ENCODE measurements at regions not wholly inside any gene's neighbourhood (a gene's known extent, or its start where the extent isn't known, plus 50 kb on each side); places are given as distances from the start of the nearest gene placed in this dataset.
"Not testable (repeated sequence)": the region's sequence is repeated elsewhere in the genome, so short reads cannot be mapped to it uniquely, and the experiment has no call there.

DNA sequence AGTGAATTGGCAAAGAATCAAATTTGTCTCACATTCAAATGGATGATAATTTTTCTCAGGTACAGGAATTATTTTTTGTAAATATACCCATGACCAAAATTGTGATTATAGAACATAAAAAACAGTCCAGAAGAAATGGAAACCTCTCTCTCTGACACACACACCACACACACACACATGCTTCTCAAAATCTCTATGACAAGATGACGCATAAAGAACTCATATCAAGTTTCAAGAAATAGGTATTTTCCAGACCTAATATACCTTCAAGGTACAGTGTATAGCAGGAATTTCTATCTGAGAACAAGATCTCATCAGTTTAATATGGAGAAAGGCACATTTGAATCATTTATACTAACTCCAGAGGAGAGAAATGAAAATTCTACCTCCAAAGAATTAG lies 1069.1 kb upstream of the ALCAM start:
- H3K27me3 Mint-ChIP-seq = no peaks in the 10 kb centered on the region

DNA sequence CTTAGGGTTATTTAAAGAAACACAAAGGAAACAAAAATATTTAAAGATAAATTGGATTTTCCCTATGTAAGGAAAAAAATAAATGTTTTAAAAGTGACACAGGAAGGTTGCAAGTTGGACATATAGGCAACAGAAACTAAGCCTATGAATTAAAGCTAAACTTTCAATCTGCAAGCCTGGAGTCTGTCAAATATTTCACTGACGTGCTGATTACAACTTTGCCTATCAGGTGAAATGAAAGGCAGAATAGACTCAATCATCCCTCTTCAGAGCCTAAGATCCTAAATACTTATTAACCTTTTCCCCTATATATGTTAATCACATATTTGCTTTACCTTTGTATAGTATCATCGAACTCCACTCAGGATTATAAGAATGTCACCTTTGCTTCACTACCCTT lies 1068.0 kb upstream of the ALCAM start:
- H3K9me3 Mint-ChIP-seq = no peaks in the 10 kb centered on the region
- H3K27me3 Mint-ChIP-seq = no peaks in the 10 kb centered on the region
- no peaks in the 10 kb centered on the region for H3K4me1 Mint-ChIP-seq
- ChIA-PET POLR2A (no interaction called here), CTCF (no interaction called here)
- H3K4me3 Mint-ChIP-seq = no peak overlapping the region
- no peaks in the 10 kb centered on the region for H3K36me3 Mint-ChIP-seq (ENCODE audit: low read depth)
- no peak overlapping the region for H3K27ac Mint-ChIP-seq
- no peak for DNase-seq

More for the DNA sequence above, 1069.1 kb upstream of the ALCAM start:
- Mint-ChIP-seq H3K36me3 (ENCODE audit: low read depth) (no peaks in the 10 kb centered on the region), H3K9me3 (peaks cover under 1% of the 10 kb centered on the region), H3K27ac (no peak overlapping the region), H3K4me3 (no peak overlapping the region), H3K4me1 (no peaks in the 10 kb centered on the region)
- ChIA-PET POLR2A (no interaction called here), CTCF (no interaction called here)
- no peak for DNase-seq

DNA sequence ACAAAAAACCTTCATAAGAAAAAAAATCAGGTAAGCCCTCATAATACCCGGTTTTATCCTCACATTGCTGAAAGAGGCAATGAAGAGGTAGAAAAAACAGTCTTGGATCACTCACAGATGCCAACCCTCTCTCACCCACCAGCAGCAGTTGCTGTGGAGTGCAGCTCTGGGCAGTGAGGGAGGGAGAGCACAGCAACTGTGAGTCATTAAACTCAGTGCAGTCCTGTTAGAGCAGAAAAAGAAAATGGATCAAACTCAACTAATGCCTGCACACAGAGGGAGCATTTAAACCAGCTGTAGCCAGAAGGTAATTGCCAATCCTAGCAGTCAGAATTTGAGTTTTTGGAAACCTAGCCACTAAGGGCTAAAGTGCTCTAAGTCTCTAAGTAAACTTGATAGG lies 1050.6 kb upstream of the ALCAM start:
- no peaks in the 10 kb centered on the region for H3K27me3 Mint-ChIP-seq
- H3K27ac Mint-ChIP-seq = no peak overlapping the region
- ChIA-PET CTCF (no interaction called here), POLR2A (no interaction called here)
- no peak overlapping the region for H3K4me3 Mint-ChIP-seq
- no peaks in the 10 kb centered on the region for H3K4me1 Mint-ChIP-seq
- DNase-seq = no peak
- H3K36me3 Mint-ChIP-seq (ENCODE audit: low read depth) = no peaks in the 10 kb centered on the region
- H3K9me3 Mint-ChIP-seq = peaks cover 3% of the 10 kb centered on the region

DNA sequence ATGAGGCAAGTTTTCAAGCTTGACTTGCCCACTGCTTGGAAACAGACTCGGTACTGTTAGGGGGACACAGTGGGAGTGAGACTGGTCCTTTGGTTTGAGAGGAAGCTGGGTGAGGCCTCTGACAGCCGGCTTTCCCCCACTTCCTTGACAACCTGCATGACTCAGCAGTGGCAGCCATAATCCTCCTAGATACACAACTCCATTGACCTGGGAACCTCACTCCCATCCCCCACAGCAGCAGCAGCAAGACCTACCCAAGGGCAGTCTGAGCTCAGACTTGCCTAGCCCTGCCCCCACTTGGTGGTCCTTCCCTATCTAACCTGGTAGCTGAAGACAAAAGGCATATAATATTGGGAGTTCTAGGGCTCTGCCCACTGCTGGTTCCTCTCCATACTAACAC lies 1043.5 kb upstream of the ALCAM start:
- H3K4me3 Mint-ChIP-seq = no peak overlapping the region
- H3K27ac Mint-ChIP-seq = no peak overlapping the region
- H3K4me1 Mint-ChIP-seq = no peaks in the 10 kb centered on the region
- no peak for DNase-seq
- peaks cover 10% of the 10 kb centered on the region for H3K9me3 Mint-ChIP-seq
- H3K36me3 Mint-ChIP-seq (ENCODE audit: low read depth) = no peaks in the 10 kb centered on the region
- ChIA-PET CTCF (no interaction called here), POLR2A (no interaction called here)
- no peaks in the 10 kb centered on the region for H3K27me3 Mint-ChIP-seq

DNA sequence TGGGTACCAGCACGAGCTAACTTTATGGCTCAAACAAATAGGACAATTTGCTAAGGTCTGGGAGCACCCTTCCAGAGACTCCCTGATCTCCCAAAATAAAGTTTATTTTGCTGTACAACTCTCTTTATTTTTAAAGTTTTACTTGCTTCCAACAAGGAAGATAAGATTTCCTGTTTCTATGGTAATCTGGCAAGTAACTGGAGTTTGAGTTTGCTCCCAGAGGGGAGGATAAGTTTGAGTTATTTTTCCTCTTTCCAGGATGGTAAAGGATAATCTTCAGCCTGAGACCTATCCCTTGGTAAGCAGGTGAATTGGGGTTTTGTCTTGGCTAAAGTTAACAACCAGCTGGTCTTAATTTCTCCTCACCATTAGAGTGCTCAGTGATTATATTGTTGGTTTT lies 1019.4 kb upstream of the ALCAM start:
- POLR2A ChIA-PET = no interaction called here
- CTCF ChIA-PET = no interaction called here
- Mint-ChIP-seq H3K4me1 (no peaks in the 10 kb centered on the region), H3K4me3 (no peak overlapping the region), H3K9me3 (no peaks in the 10 kb centered on the region), H3K36me3 (ENCODE audit: low read depth) (no peaks in the 10 kb centered on the region), H3K27ac (no peak overlapping the region), H3K27me3 (no peaks in the 10 kb centered on the region)
- no peak for DNase-seq

DNA sequence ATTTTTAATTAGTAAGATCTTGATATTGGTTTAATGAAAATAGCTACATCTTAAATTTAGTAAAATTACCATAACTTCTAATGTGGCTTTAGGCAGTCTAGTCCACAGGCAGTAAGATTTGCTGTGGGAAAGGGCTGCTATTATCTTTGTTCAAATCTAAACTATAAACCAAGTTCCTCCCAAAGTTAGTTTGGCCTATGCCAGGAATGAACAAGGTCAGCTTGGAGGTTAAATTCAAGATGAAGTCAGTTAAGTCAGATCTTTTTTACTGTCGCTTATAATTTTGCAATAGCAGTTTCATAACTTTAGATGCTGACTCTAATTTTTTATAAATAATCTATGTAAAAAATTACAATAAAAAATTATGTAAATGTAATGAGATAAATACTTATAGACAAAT lies 1016.9 kb upstream of the ALCAM start:
- no peak overlapping the region for H3K27ac Mint-ChIP-seq
- H3K36me3 Mint-ChIP-seq (ENCODE audit: low read depth) = no peaks in the 10 kb centered on the region
- no peak overlapping the region for H3K4me3 Mint-ChIP-seq
- no peaks in the 10 kb centered on the region for H3K27me3 Mint-ChIP-seq
- CTCF ChIA-PET = no interaction called here
- no peaks in the 10 kb centered on the region for H3K4me1 Mint-ChIP-seq
- peaks cover 2% of the 10 kb centered on the region for H3K9me3 Mint-ChIP-seq
- no peak for DNase-seq
- POLR2A ChIA-PET = no interaction called here

DNA sequence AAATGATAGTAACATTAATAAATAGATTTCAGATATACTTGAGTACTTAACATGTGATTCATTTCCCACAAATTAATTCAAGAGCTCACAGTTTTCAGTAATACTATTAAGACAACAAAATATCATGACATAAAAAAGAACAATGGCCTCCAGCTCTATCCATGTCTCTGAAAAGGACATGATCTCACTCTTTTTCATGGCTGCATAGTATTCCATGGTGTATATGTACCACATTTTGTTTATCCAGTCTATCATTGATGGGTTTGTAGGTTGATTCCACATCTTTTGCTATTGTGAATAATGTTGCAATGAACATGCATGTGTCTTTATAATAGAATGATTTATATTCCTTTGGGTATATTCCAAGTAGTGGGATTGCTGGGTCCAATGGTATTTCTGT lies 1012.8 kb upstream of the ALCAM start:
- DNase-seq = no peak
- peaks cover 2% of the 10 kb centered on the region for H3K9me3 Mint-ChIP-seq
- no peaks in the 10 kb centered on the region for H3K36me3 Mint-ChIP-seq (ENCODE audit: low read depth)

DNA sequence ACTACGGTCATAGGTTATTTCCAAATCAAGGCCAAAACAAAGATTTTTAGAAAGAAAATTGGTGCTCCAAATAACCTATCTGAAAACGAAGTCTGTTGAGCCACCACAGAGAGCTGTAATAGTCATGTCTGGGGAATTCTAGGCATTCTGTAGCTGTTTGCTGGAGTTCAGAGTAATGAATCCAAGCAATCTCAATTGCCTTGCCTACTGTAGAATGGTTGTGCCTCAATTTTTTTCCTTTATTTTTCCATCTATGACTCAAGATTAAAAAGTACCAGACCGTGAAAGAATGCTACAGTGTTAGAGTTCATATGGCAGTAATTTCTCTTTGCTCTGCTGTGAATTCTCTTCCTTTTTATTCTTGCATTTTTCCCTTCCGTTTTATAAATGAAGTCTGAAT lies 1007.2 kb upstream of the ALCAM start:
- no peaks in the 10 kb centered on the region for H3K36me3 Mint-ChIP-seq (ENCODE audit: low read depth)
- POLR2A ChIA-PET = no interaction called here
- no peaks in the 10 kb centered on the region for H3K4me1 Mint-ChIP-seq
- no peak overlapping the region for H3K4me3 Mint-ChIP-seq
- CTCF ChIA-PET = no interaction called here
- peaks cover 5% of the 10 kb centered on the region for H3K9me3 Mint-ChIP-seq
- no peak overlapping the region for H3K27ac Mint-ChIP-seq
- no peaks in the 10 kb centered on the region for H3K27me3 Mint-ChIP-seq
- no peak for DNase-seq

More for the DNA sequence above, 1012.8 kb upstream of the ALCAM start:
- no peak overlapping the region for H3K4me3 Mint-ChIP-seq
- CTCF ChIA-PET = no interaction called here
- H3K27ac Mint-ChIP-seq = no peak overlapping the region
- POLR2A ChIA-PET = no interaction called here
- no peaks in the 10 kb centered on the region for H3K27me3 Mint-ChIP-seq
- no peaks in the 10 kb centered on the region for H3K4me1 Mint-ChIP-seq

DNA sequence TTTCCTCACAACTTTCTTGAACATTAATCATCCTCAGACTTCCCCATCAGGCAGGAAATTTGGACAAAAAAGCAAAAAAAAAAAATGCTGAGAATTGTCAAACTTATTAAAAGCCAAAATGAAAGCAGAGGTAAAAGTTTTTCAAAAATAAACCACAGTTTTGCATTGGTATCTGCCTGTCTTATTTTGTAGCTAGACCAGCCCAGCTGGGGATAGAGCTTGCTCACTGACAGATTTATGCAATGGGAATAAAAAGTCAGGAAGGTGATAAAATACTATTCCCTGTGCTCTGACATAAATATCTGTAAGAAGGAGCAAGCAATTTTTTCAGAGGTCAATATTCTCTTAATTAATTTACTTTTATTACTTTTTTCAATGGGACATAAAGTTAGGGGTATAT lies 1006.7 kb upstream of the ALCAM start:
- Mint-ChIP-seq H3K9me3 (peaks cover 5% of the 10 kb centered on the region), H3K4me1 (no peaks in the 10 kb centered on the region), H3K27ac (no peak overlapping the region), H3K36me3 (ENCODE audit: low read depth) (no peaks in the 10 kb centered on the region), H3K4me3 (no peak overlapping the region), H3K27me3 (no peaks in the 10 kb centered on the region)
- CTCF ChIA-PET = interaction anchor here (0.6 kb wide), 1 partner anchor 221 kb away, joined by 3 read pairs; no protein-coding TSS in a partner anchor
- POLR2A ChIA-PET = no interaction called here
- DNase-seq = no peak

DNA sequence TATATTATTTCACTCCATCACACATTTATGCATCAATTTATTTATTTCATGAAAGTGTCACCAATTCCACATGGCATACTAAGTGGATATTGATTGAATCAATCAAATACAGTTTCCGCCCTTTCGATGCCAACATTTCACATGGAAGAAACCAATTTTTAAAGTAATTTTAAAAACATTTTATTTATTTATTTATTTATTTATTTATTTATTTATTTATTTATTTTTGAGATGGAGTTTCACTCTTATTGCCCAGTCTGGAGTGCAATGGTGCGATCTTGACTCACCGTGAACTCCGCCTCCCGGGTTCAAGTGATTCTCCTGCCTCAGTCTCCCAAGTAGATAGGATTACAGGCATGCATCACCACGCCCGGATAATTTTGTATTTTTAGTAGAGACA lies 1005.0 kb upstream of the ALCAM start:
- not testable (repeated sequence) for H3K4me1 Mint-ChIP-seq, H3K4me3 Mint-ChIP-seq, H3K27ac Mint-ChIP-seq

DNA sequence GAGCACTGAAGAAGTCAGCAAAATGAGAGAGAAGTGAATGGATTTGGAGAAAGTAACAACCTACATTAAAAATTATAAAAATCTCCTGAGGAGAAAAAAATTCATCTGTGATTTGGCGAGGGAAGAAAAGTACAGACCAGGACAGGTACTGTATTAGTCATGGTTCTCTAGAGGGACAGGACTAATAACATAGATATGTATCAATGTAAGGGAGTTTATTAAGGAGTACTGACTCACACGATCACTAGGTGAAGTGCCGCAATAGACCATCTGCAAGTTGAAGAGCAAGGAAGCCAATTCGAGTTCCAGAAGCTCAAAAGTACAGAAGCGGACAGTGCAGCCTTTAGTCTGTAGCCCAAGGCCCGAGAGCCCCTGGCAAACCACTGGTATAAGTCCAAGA lies 1004.4 kb upstream of the ALCAM start:
- no peak for DNase-seq
- no peak overlapping the region for H3K4me3 Mint-ChIP-seq
- POLR2A ChIA-PET = no interaction called here
- no peak overlapping the region for H3K27ac Mint-ChIP-seq
- H3K27me3 Mint-ChIP-seq = no peaks in the 10 kb centered on the region
- CTCF ChIA-PET = no interaction called here
- no peaks in the 10 kb centered on the region for H3K4me1 Mint-ChIP-seq
- no peaks in the 10 kb centered on the region for H3K36me3 Mint-ChIP-seq (ENCODE audit: low read depth)
- peaks cover 5% of the 10 kb centered on the region for H3K9me3 Mint-ChIP-seq

More for the DNA sequence above, 1005.0 kb upstream of the ALCAM start:
- H3K36me3 Mint-ChIP-seq (ENCODE audit: low read depth); H3K27me3 Mint-ChIP-seq; H3K9me3 Mint-ChIP-seq; DNase-seq; POLR2A ChIA-PET; CTCF ChIA-PET: not testable (repeated sequence)

DNA sequence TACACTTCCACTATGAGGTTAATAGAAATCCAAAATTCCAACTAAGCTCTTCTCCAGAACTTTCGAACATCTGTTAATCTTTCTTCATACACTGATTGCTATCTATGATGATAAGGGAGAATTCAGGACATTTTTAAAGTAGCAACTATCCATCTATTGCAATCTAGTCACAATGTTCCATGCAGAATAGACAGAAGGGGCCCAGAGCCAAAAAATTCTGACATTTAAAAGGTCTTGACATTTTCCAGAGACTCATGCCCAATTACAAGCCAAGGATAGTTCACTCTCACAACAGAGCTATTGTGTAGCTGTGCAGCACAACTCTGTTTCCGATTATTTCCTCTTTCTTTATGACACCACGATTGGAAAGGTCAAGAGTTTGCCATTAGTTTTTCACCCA lies 999.7 kb upstream of the ALCAM start:
- H3K4me1 Mint-ChIP-seq = no peaks in the 10 kb centered on the region
- no peaks in the 10 kb centered on the region for H3K36me3 Mint-ChIP-seq (ENCODE audit: low read depth)
- H3K9me3 Mint-ChIP-seq = peaks cover 6% of the 10 kb centered on the region
- H3K27ac Mint-ChIP-seq = no peak overlapping the region
- no peaks in the 10 kb centered on the region for H3K27me3 Mint-ChIP-seq
- H3K4me3 Mint-ChIP-seq = no peak overlapping the region
- ChIA-PET POLR2A (no interaction called here), CTCF (no interaction called here)
- no peak for DNase-seq

DNA sequence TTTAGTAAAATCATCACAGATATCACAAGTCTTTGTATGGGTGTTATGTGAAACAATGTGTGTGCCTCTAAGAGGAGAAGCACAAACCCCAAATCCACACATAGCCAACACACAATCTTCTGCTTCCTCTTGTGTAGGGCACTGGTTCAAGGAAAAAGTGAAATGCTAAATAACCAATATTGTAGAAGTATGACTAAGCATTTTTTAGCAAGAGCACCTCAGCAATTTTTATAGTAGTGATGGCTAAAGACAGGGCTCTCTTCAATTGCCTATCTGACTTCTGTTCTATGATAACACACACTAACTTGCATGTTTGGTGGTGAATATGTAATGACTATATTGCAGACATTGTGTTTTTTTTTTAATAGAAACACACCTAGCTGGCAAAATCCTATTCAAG lies 997.9 kb upstream of the ALCAM start:
- no peaks in the 10 kb centered on the region for H3K27me3 Mint-ChIP-seq
- H3K36me3 Mint-ChIP-seq (ENCODE audit: low read depth) = no peaks in the 10 kb centered on the region
- H3K9me3 Mint-ChIP-seq = peaks cover 2% of the 10 kb centered on the region
- CTCF ChIA-PET = no interaction called here
- H3K4me1 Mint-ChIP-seq = no peaks in the 10 kb centered on the region
- H3K4me3 Mint-ChIP-seq = no peak overlapping the region
- DNase-seq = no peak
- H3K27ac Mint-ChIP-seq = no peak overlapping the region
- POLR2A ChIA-PET = no interaction called here

DNA sequence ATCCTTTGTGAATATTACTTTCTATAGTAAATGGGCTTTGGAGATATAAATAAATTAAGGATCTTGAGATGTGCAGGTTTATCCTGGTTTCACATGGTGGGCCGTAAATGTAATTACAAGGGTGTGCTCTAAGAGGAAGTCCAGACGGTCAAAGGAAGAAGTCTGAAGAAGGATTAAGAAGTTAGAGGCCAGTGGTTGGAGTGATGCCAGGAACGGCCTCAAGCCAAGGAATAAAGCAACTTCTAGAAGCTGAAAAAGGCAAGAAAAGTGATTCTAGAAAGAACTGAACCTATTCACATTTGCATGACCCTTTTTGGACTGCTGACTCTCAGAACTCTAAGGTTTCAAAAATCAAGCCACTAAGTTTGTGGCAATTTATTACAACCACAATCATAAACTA lies 981.3 kb upstream of the ALCAM start:
- ChIA-PET CTCF (no interaction called here), POLR2A (no interaction called here)

DNA sequence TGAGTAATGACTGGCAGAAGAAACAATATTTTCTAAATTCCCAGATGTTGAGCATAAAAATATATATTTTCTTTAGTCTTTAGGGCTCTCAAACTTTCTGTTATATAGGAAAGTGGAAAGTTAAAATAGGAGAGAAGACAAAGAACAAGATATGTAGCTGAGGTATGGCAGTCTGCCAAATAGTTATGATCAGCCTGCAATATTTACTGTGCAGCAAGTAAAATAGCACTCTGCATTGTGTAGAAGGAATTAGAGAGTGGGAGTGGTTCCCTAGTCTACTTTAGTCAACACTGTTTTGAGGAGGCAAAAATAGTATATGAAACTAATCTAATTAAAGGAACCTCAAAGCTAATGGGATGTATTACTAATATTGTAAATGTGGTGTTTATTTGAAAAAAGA lies 978.1 kb upstream of the ALCAM start:
- Mint-ChIP-seq H3K36me3 (ENCODE audit: low read depth) (no peaks in the 10 kb centered on the region), H3K27me3 (no peaks in the 10 kb centered on the region), H3K9me3 (no peaks in the 10 kb centered on the region), H3K4me3 (no peak overlapping the region), H3K4me1 (no peaks in the 10 kb centered on the region), H3K27ac (no peak overlapping the region)
- DNase-seq = no peak
- POLR2A ChIA-PET = no interaction called here
- CTCF ChIA-PET = no interaction called here

More for the DNA sequence above, 981.3 kb upstream of the ALCAM start:
- Mint-ChIP-seq H3K27ac (no peak overlapping the region), H3K9me3 (peaks cover 4% of the 10 kb centered on the region), H3K27me3 (no peaks in the 10 kb centered on the region), H3K36me3 (ENCODE audit: low read depth) (no peaks in the 10 kb centered on the region), H3K4me1 (no peaks in the 10 kb centered on the region), H3K4me3 (no peak overlapping the region)
- DNase-seq = no peak

Measured in activated CD4-positive, alpha-beta T cell treated with anti-CD3 and anti-CD28 coated beads, Interleukin-2, amount 10 ng/mL, durations not matched to agents 7 days and 5 days (primary cell).